ENCODE measurements at regions not wholly inside any gene's neighbourhood (a gene's known extent, or its start where the extent isn't known, plus 50 kb on each side); places are given as distances from the start of the nearest gene placed in this dataset.

GRCh38 chr13:29977476-29978120 is 127.2 kb upstream of the UBL3 start:
- H3K27ac ChIP-seq: no peak overlapping the region
- 13 to 23% (median 21%) methylated on average over 6 of the region's 6 CpGs for WGBS, 3 donors

GRCh38 chr13:29976535-29976934 is 126.1 kb upstream of the UBL3 start:
- no peaks in the 10 kb centered on the region for H3K4me1 ChIP-seq (ENCODE audit: insufficient read depth)
- TF ChIP-seq CTCF (IDR thresholded peaks at IDR 0.05) (no peak), POLR2A (IDR thresholded peaks at IDR 0.05) (no peak), EP300 (IDR thresholded peaks at IDR 0.05) (no peak)
- no peak overlapping the region for H3K27ac ChIP-seq

More at GRCh38 chr13:29977476-29978120, 127.2 kb upstream of the UBL3 start:
- Histone ChIP-seq H3K9me3 (no peaks in the 10 kb centered on the region), H3K27me3 (no peaks in the 10 kb centered on the region), H3K36me3 (no peaks in the 10 kb centered on the region), H3K4me3 (no peak overlapping the region), H3K4me1 (ENCODE audit: insufficient read depth) (no peaks in the 10 kb centered on the region)
- TF ChIP-seq CTCF (IDR thresholded peaks at IDR 0.05) (no peak), POLR2A (IDR thresholded peaks at IDR 0.05) (no peak), EP300 (IDR thresholded peaks at IDR 0.05) (no peak)
- DNase-seq: no peak
- intact Hi-C loops (cut with DNase I): no loop called here

GRCh38 chr13:29975283-29975682 is 124.9 kb upstream of the UBL3 start:
- Histone ChIP-seq H3K4me1 (ENCODE audit: insufficient read depth) (no peaks in the 10 kb centered on the region), H3K27me3 (no peaks in the 10 kb centered on the region), H3K27ac (no peak overlapping the region), H3K4me3 (no peak overlapping the region), H3K9me3 (no peaks in the 10 kb centered on the region), H3K36me3 (no peaks in the 10 kb centered on the region)
- TF ChIP-seq POLR2A (IDR thresholded peaks at IDR 0.05): no peak
- TF ChIP-seq EP300 (IDR thresholded peaks at IDR 0.05): no peak
- TF ChIP-seq CTCF (IDR thresholded peaks at IDR 0.05): no peak
- DNase-seq: no peak
- intact Hi-C loops (cut with DNase I): no loop called here
- WGBS, 3 donors: 91 to 98% (median 97%) methylated on average over 1 of the region's 1 CpG

More at GRCh38 chr13:29976535-29976934, 126.1 kb upstream of the UBL3 start:
- Histone ChIP-seq H3K27me3 (no peaks in the 10 kb centered on the region), H3K9me3 (no peaks in the 10 kb centered on the region), H3K36me3 (no peaks in the 10 kb centered on the region), H3K4me3 (no peak overlapping the region)
- 90 to 94% (median 93%) methylated on average over 5 of the region's 5 CpGs for WGBS, 3 donors
- DNase-seq: no peak
- intact Hi-C loops (cut with DNase I): no loop called here

- H3K27ac ChIP-seq: no peak overlapping the region
Observed at GRCh38 chr13:29969286-29969685, 118.9 kb upstream of the UBL3 start.

More at GRCh38 chr13:29969286-29969685, 118.9 kb upstream of the UBL3 start:
- Histone ChIP-seq H3K4me3 (no peak overlapping the region), H3K9me3 (no peaks in the 10 kb centered on the region), H3K36me3 (no peaks in the 10 kb centered on the region), H3K27me3 (no peaks in the 10 kb centered on the region), H3K4me1 (ENCODE audit: insufficient read depth) (no peaks in the 10 kb centered on the region)
- intact Hi-C loops (cut with DNase I): no loop called here
- no peak for DNase-seq
- WGBS, 3 donors: 61 to 69% (median 62%) methylated on average over 5 of the region's 5 CpGs
- no peak for TF ChIP-seq POLR2A (IDR thresholded peaks at IDR 0.05)
- TF ChIP-seq EP300 (IDR thresholded peaks at IDR 0.05): no peak
- TF ChIP-seq CTCF (IDR thresholded peaks at IDR 0.05): no peak
